Naive thymus-derived CD4-positive, alpha-beta T cell (primary cell): ENCODE measurements at regions not wholly inside any gene's neighbourhood (a gene's known extent, or its start where the extent isn't known, plus 50 kb on each side); places are given as distances from the start of the nearest gene placed in this dataset.

Experiments used
- ATAC-seq: fragments of 150-1000 bp; cut with Tn5 transposase; 2 replicates; pipeline ENCODE4 v1.10.0; 2021; ENCODE audit warnings: mild to moderate bottlenecking, moderate library complexity
- CTCF ChIA-PET: fragments of 350-600 bp; sonication (Branson Sonifier 250); formaldehyde crosslinking; loops from one replicate; lab custom pipeline; 2021; ENCODE audit warnings: antibody characterized with exemption; lab: Charles Lee
- POLR2A ChIA-PET: fragments of 350-600 bp; sonication (Branson Sonifier 250); formaldehyde crosslinking; loops from one replicate; lab custom pipeline; 2021; ENCODE audit warnings: antibody characterized with exemption, inconsistent platforms; lab: Charles Lee
- DNase-seq, 9 donors: peaks; one replicate each; pipeline versions ENCODE4 v3.0.0 to v3.0.0-alpha.2; 2020 to 2022; ENCODE audit warnings: mixed read lengths in 1 of 9
- H3K27ac ChIP-seq: one replicate; pipeline ENCODE4 v1.7.0; 2013; ENCODE audit warnings: mild to moderate bottlenecking, low read depth, low read length, moderate library complexity
- H3K27me3 ChIP-seq, 2 donors: one replicate each; pipeline ENCODE4 v1.7.0; 2013; ENCODE audit warnings: low read length in 2 of 2, mild to moderate bottlenecking in 2 of 2, moderate library complexity in 2 of 2; ENCODE audit not compliant: control insufficient read depth in 2 of 2, insufficient read depth in 2 of 2
- H3K36me3 ChIP-seq, 3 experiments: 1 replicate in 2 of 3; 2 replicates in 1 of 3; pipeline ENCODE4 v1.7.0; 2013; ENCODE audit warnings: low read length in 3 of 3, mild to moderate bottlenecking in 3 of 3, moderate library complexity in 1 of 3; ENCODE audit not compliant: insufficient read depth in 3 of 3, control insufficient read depth in 2 of 3
- H3K4me1 ChIP-seq, 2 donors: one replicate each; pipeline ENCODE4 v1.7.0; 2013; ENCODE audit warnings: low read length in 2 of 2, mild to moderate bottlenecking in 2 of 2, moderate library complexity in 1 of 2; ENCODE audit not compliant: control insufficient read depth in 2 of 2, insufficient read depth in 2 of 2
- H3K4me3 ChIP-seq: 2 replicates; pipeline ENCODE4 v1.7.0; 2013; ENCODE audit warnings: mild to moderate bottlenecking, low read length
- H3K9me3 ChIP-seq, 3 experiments: 1 replicate in 2 of 3; 2 replicates in 1 of 3; pipeline ENCODE4 v1.7.0; 2013; ENCODE audit warnings: low read length in 3 of 3; ENCODE audit not compliant: control insufficient read depth in 2 of 3
- H3K27ac Mint-ChIP-seq, 9 donors: one replicate each; pipeline ENCODE4 v1.8.0; 2020 to 2022; ENCODE audit warnings: mixed read lengths in 9 of 9, mild to moderate bottlenecking in 8 of 9, moderate library complexity in 5 of 9, inconsistent platforms in 2 of 9
- H3K27me3 Mint-ChIP-seq, 5 donors: one replicate each; pipeline ENCODE4 v1.8.0; 2021 to 2022; ENCODE audit warnings: mixed read lengths in 5 of 5, mild to moderate bottlenecking in 1 of 5
- H3K36me3 Mint-ChIP-seq, 5 donors: one replicate each; pipeline ENCODE4 v1.8.0; 2020 to 2022; ENCODE audit warnings: mixed read lengths in 5 of 5, mild to moderate bottlenecking in 3 of 5, inconsistent platforms in 1 of 5
- H3K4me1 Mint-ChIP-seq, 7 donors: one replicate each; pipeline ENCODE4 v1.8.0; 2020 to 2022; ENCODE audit warnings: mixed read lengths in 7 of 7, mild to moderate bottlenecking in 3 of 7, inconsistent platforms in 1 of 7
- H3K4me3 Mint-ChIP-seq, 10 donors: one replicate each; pipeline ENCODE4 v1.8.0; 2020 to 2022; ENCODE audit warnings: mild to moderate bottlenecking in 10 of 10, mixed read lengths in 10 of 10, moderate library complexity in 6 of 10, inconsistent platforms in 2 of 10
- H3K9me3 Mint-ChIP-seq, 11 donors: one replicate each; pipeline ENCODE4 v1.8.0; 2020 to 2022; ENCODE audit warnings: mixed read lengths in 11 of 11, mild to moderate bottlenecking in 4 of 11, inconsistent platforms in 1 of 11, moderate library complexity in 1 of 11
- intact Hi-C, 2 donors: fragments of 100-400 bp; cut with micrococcal nuclease; formaldehyde crosslinking; loops; one replicate each; pipeline ENCODE4 v1.15.1; 2023

GRCh38 chr20:22496817-22497216 is 87.6 kb downstream of the FOXA2 start:
- no peaks in the 10 kb centered on the region for H3K9me3 ChIP-seq
- no peak for DNase-seq
- H3K27ac ChIP-seq: no peak overlapping the region
- H3K36me3 Mint-ChIP-seq: no peaks in the 10 kb centered on the region
- ChIA-PET POLR2A (no interaction called here), CTCF (no interaction called here)
- H3K4me1 ChIP-seq: no peaks in the 10 kb centered on the region
- H3K4me3 Mint-ChIP-seq: no peak overlapping the region
- peaks cover 0 to 7% (median 4%) of the 10 kb centered on the region in 11 donors for H3K9me3 Mint-ChIP-seq
- H3K27ac Mint-ChIP-seq: no peak overlapping the region
- no peak for ATAC-seq
- no peaks in the 10 kb centered on the region for H3K36me3 ChIP-seq
- H3K27me3 ChIP-seq: no peaks in the 10 kb centered on the region
- no peak overlapping the region for H3K4me3 ChIP-seq
- no peaks in the 10 kb centered on the region for H3K4me1 Mint-ChIP-seq
- intact Hi-C loops: no loop called here
- peaks cover 0 to 8% (median 6%) of the 10 kb centered on the region in 5 donors for H3K27me3 Mint-ChIP-seq

GRCh38 chr20:22495789-22496188 is 88.6 kb downstream of the FOXA2 start:
- intact Hi-C loops: no loop called here
- no peaks in the 10 kb centered on the region for H3K36me3 Mint-ChIP-seq
- DNase-seq: no peak
- no peak for ATAC-seq
- Histone ChIP-seq H3K4me1 (no peaks in the 10 kb centered on the region), H3K36me3 (no peaks in the 10 kb centered on the region), H3K27me3 (no peaks in the 10 kb centered on the region), H3K9me3 (no peaks in the 10 kb centered on the region), H3K4me3 (no peak overlapping the region), H3K27ac (no peak overlapping the region)
- ChIA-PET CTCF (no interaction called here), POLR2A (no interaction called here)
- H3K4me1 Mint-ChIP-seq: no peaks in the 10 kb centered on the region
- peaks cover 0 to 10% (median 6%) of the 10 kb centered on the region in 5 donors for H3K27me3 Mint-ChIP-seq
- H3K27ac Mint-ChIP-seq: no peak overlapping the region
- H3K9me3 Mint-ChIP-seq: peaks cover 0 to 8% (median 4%) of the 10 kb centered on the region in 11 donors
- no peak overlapping the region for H3K4me3 Mint-ChIP-seq

- no peak for DNase-seq
- H3K36me3 ChIP-seq: no peaks in the 10 kb centered on the region
- ATAC-seq: no peak
- Mint-ChIP-seq H3K4me1 (no peaks in the 10 kb centered on the region), H3K36me3 (no peaks in the 10 kb centered on the region), H3K27me3 (peaks cover 0 to 10% (median 6%) of the 10 kb centered on the region in 5 donors), H3K4me3 (no peak overlapping the region), H3K9me3 (peaks cover 0 to 8% (median 4%) of the 10 kb centered on the region in 11 donors), H3K27ac (no peak overlapping the region)
- no peaks in the 10 kb centered on the region for H3K4me1 ChIP-seq
- H3K4me3 ChIP-seq: no peak overlapping the region
- no peak overlapping the region for H3K27ac ChIP-seq
- H3K9me3 ChIP-seq: no peaks in the 10 kb centered on the region
- ChIA-PET POLR2A (no interaction called here), CTCF (no interaction called here)
- H3K27me3 ChIP-seq: no peaks in the 10 kb centered on the region
- intact Hi-C loops: no loop called here
These were observed 89.2 kb downstream of the FOXA2 start for GRCh38 chr20:22495172-22495571.

- Histone ChIP-seq H3K27me3 (no peaks in the 10 kb centered on the region), H3K36me3 (no peaks in the 10 kb centered on the region), H3K4me1 (no peaks in the 10 kb centered on the region), H3K4me3 (no peak overlapping the region), H3K9me3 (no peaks in the 10 kb centered on the region), H3K27ac (no peak overlapping the region)
- Mint-ChIP-seq H3K4me3 (no peak overlapping the region), H3K27ac (no peak overlapping the region), H3K9me3 (peaks cover 0 to 8% (median 3%) of the 10 kb centered on the region in 11 donors), H3K36me3 (no peaks in the 10 kb centered on the region), H3K4me1 (no peaks in the 10 kb centered on the region), H3K27me3 (peaks cover 0 to 10% (median 6%) of the 10 kb centered on the region in 5 donors)
- ChIA-PET CTCF (no interaction called here), POLR2A (no interaction called here)
- no peak for DNase-seq
- intact Hi-C loops: no loop called here
- ATAC-seq: no peak
These were observed 91.9 kb downstream of the FOXA2 start for GRCh38 chr20:22492497-22492896.

- intact Hi-C loops: no loop called here
- H3K4me1 ChIP-seq: no peaks in the 10 kb centered on the region
- no peak overlapping the region for H3K27ac ChIP-seq
- H3K4me3 Mint-ChIP-seq: no peak overlapping the region
- H3K9me3 ChIP-seq: no peaks in the 10 kb centered on the region
- H3K4me3 ChIP-seq: no peak overlapping the region
- DNase-seq (no peak), ATAC-seq (no peak)
- H3K36me3 Mint-ChIP-seq: no peaks in the 10 kb centered on the region
- H3K36me3 ChIP-seq: no peaks in the 10 kb centered on the region
- H3K27me3 Mint-ChIP-seq: peaks cover 0 to 10% (median 6%) of the 10 kb centered on the region in 5 donors
- POLR2A ChIA-PET: no interaction called here
- peaks cover 0 to 8% (median 3%) of the 10 kb centered on the region in 11 donors for H3K9me3 Mint-ChIP-seq
- CTCF ChIA-PET: no interaction called here
- no peak overlapping the region for H3K27ac Mint-ChIP-seq
- H3K27me3 ChIP-seq: no peaks in the 10 kb centered on the region
- no peaks in the 10 kb centered on the region for H3K4me1 Mint-ChIP-seq
These were observed 93.2 kb downstream of the FOXA2 start for GRCh38 chr20:22491194-22491505.

- H3K27me3 Mint-ChIP-seq: peaks cover 0 to 10% (median 6%) of the 10 kb centered on the region in 5 donors
- Histone ChIP-seq H3K9me3 (no peaks in the 10 kb centered on the region), H3K4me3 (no peak overlapping the region), H3K4me1 (no peaks in the 10 kb centered on the region), H3K27me3 (no peaks in the 10 kb centered on the region), H3K27ac (no peak overlapping the region), H3K36me3 (no peaks in the 10 kb centered on the region)
- ATAC-seq (no peak), DNase-seq (no peak)
- ChIA-PET POLR2A (no interaction called here), CTCF (no interaction called here)
- H3K27ac Mint-ChIP-seq: no peak overlapping the region
- H3K4me3 Mint-ChIP-seq: no peak overlapping the region
- H3K9me3 Mint-ChIP-seq: peaks cover 0 to 8% (median 3%) of the 10 kb centered on the region in 11 donors
- no peaks in the 10 kb centered on the region for H3K4me1 Mint-ChIP-seq
- H3K36me3 Mint-ChIP-seq: no peaks in the 10 kb centered on the region
- intact Hi-C loops: no loop called here
These were observed 93.8 kb downstream of the FOXA2 start for GRCh38 chr20:22490287-22491193.
